ENCODE measurements at regions not wholly inside any gene's neighbourhood (a gene's known extent, or its start where the extent isn't known, plus 50 kb on each side); places are given as distances from the start of the nearest gene placed in this dataset.

- no peak for TF ChIP-seq POLR2A (IDR thresholded peaks at IDR 0.05)
- TF ChIP-seq, protein P1, sequence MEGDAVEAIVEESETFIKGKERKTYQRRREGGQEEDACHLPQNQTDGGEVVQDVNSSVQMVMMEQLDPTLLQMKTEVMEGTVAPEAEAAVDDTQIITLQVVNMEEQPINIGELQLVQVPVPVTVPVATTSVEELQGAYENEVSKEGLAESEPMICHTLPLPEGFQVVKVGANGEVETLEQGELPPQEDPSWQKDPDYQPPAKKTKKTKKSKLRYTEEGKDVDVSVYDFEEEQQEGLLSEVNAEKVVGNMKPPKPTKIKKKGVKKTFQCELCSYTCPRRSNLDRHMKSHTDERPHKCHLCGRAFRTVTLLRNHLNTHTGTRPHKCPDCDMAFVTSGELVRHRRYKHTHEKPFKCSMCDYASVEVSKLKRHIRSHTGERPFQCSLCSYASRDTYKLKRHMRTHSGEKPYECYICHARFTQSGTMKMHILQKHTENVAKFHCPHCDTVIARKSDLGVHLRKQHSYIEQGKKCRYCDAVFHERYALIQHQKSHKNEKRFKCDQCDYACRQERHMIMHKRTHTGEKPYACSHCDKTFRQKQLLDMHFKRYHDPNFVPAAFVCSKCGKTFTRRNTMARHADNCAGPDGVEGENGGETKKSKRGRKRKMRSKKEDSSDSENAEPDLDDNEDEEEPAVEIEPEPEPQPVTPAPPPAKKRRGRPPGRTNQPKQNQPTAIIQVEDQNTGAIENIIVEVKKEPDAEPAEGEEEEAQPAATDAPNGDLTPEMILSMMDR (IDR thresholded peaks at IDR 0.05), result no peak
Measured at GRCh38 chr6:141251286-141251685, 881.4 kb upstream of the GJE1 start.
